ENCODE measurements at regions not wholly inside any gene's neighbourhood (a gene's known extent, or its start where the extent isn't known, plus 50 kb on each side); places are given as distances from the start of the nearest gene placed in this dataset.
A peak's percentile ranks its signal among the peaks of the same experiment; 100 is the strongest.
"Not testable (repeated sequence)": the region's sequence is repeated elsewhere in the genome, so short reads cannot be mapped to it uniquely, and the experiment has no call there.

DNA sequence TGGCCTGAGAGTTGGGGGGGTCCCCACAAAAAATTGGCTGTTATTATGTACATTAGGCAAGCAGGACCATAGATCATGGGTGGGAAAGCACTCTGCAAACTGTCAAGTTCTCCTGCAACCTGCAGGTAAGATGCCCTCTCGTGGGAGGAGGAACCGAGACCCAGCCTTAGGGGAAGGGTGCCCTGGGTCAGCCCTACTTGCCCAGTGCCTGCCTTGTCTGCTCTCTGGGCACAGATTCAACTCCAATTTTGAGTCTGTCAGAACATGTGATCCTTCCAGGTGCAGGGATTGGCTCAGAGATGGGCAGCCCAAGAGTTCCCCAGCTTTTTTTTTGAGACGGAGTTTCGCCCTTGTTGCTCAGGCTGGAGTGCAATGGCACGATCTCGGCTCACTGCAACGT, 99.2 kb downstream of the PLXNA1 start:
- intact Hi-C loops (cut with DNase I) = no loop called here
- DNase-seq (ENCODE audit: missing footprints) (no peak), ATAC-seq (no peak)

DNA sequence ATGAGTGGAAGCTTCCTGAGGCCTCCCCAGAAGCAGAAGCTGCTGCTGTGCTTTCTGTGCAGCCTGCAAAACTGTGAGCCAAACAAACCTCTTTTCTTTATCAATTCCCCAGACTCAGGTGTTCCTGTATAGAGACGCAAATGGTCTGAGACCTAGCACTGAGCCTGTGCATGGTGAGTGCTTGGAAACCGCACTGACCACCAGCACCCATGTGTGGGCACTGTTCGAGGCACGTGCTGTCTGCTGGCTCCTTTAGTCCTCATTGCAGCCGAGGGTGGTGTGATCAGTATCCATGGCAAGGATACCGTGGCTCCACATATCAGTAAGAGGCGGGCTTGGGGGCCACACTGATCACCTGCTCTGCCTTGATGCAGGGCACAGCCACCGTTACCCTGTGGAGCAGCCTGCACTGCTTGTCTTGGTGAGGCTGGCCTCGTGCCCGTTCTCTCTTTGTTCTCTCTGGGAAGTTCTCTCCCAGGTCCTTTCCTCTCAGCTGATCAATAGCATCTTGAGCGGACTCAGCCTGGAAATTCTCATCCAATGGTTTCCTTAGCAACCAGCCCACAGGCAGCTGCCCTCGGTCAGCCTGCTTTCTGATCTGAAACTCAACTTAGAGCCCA, 101.0 kb downstream of the PLXNA1 start:
- DNase-seq (ENCODE audit: missing footprints) (no peak), ATAC-seq (no peak)
- intact Hi-C loops (cut with DNase I) = no loop called here

DNA sequence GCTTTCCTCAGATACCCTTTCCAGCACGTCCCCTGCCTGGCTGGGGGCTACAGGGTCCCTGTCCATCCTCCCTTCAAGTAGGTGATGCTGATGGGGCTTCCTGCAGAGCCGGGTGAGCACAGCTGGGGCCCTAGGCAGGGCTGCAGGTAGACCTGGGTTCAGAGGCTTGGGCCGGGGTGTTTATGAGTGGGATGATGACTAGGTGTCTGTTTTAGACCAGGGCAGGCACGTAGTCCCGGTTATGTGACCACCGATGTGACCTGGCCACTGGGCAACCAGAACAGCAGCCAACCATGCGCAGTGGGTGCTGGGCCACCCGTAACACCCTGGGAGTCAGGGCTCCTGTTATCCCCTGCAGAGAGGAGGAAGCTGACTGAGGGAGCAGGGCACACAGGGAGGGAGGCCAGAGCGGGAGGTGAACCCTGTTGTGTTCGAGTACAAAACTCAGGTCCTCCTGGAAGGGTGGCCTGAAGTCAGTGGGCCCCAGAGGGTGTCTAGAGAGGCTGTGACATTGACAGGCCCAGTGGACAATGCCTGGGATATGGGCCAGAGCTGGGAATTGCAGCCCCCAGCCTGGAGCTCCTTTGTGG, 101.6 kb downstream of the PLXNA1 start:
- DNase-seq (ENCODE audit: missing footprints) (no peak), ATAC-seq (no peak)
- intact Hi-C loops (cut with DNase I) = no loop called here

DNA sequence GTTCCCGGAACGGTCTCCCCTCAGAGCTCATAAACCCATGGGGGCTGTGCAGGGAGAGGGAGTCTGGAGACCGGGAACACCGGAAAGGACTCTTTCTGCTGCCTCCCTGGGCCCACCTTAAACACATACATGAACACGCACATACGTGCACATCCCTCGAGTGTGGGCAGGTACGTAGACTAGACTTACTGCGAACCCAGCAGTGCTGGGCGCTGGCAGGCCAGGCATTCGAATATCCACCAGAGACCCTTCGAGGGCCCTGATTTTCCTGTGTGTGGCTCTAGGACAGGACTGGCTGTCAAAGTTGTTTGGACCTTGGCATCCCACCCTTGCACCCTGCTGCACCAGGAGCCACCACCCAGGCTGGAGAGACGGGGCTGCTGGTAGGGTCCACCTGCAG, 102.7 kb downstream of the PLXNA1 start:
- ATAC-seq (no peak), DNase-seq (ENCODE audit: missing footprints) (no peak)
- intact Hi-C loops (cut with DNase I) = no loop called here

DNA sequence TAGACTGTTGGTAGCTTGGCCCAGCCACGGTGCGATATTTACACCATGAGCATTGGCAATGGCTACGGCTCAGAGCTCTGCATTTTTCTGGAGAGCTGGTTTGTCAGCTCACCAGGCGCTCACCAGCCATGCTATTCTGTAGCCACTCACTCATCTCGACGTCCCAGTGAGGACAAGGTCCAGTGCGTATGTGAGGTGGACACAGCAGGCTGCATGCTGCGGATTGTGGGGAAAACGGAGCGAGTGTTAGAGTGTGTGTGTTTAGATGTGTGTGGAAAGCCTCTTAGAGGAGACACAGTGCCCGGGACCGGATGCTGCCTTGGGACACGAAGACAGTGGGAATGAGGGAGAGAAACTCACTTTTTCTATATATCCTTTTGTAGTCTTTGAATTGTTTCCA, 103.7 kb downstream of the PLXNA1 start:
- ATAC-seq; intact Hi-C loops (cut with DNase I); DNase-seq (ENCODE audit: missing footprints): not testable (repeated sequence)

DNA sequence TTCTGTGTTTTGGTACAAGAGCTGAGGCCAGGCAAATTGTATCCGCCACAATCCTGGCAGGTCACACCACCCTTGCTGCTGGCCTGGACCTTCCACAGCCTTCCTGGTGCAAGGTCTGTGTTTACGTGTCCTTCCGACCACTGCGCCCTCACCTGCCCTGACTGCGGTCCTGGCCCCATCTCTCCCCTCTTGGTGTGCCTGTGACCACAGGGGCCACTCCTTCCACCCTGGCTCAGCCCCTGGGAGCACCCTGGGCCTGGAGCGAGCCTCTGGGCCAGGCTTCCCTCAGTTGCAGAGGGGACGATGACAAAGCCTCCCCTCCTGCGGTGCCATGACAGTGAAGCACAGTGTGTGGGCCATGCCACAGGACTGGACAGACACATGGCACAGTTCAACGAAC, 104.5 kb downstream of the PLXNA1 start:
- DNase-seq (ENCODE audit: missing footprints) (no peak), ATAC-seq (no peak)

DNA sequence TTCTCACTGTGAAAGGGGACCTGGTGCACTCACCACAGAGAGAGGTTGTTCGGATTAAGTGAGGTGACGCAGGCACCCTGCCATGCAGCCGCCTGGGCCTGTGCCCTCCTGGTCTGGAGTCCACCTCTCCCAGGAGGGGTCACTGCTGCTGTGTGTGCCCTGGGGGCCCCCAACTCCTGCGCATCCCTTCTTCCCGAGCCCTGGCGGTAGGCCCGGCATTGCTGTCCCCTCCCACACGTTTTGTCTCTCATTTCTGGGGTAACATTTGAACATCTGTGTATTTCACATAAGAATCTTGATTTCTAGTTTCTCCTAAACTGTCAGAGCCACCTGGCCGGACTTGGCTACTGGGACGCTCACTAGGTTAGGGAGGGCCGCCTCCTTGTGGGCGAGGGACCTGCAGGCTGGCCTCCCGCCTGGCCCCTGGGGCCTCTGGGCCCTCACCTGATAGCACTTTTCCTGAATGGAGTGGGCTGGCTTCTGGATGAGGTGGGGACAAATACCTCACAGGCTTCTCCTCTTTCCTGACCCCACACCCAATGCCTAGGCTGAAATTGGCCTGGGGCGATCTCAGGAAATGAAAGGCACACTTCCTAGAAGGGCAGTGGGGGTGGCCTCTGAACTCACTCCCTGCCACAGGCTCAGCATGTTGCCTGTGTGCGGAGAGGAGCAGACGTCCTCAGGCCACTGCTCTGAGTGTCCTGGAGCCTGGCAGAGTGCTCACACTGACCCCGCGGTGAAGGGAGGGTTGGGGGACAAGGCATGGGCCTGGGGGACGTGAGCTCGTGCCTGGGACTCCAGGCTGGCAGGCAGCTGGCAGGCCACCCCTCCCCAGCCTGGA, 104.2 kb upstream of the PRR23E start:
- DNase-seq (ENCODE audit: missing footprints) (no peak), ATAC-seq (no peak)
- intact Hi-C loops (cut with DNase I) = no loop called here

More for the DNA sequence above, 104.5 kb downstream of the PLXNA1 start:
- intact Hi-C loops (cut with DNase I) = no loop called here

DNA sequence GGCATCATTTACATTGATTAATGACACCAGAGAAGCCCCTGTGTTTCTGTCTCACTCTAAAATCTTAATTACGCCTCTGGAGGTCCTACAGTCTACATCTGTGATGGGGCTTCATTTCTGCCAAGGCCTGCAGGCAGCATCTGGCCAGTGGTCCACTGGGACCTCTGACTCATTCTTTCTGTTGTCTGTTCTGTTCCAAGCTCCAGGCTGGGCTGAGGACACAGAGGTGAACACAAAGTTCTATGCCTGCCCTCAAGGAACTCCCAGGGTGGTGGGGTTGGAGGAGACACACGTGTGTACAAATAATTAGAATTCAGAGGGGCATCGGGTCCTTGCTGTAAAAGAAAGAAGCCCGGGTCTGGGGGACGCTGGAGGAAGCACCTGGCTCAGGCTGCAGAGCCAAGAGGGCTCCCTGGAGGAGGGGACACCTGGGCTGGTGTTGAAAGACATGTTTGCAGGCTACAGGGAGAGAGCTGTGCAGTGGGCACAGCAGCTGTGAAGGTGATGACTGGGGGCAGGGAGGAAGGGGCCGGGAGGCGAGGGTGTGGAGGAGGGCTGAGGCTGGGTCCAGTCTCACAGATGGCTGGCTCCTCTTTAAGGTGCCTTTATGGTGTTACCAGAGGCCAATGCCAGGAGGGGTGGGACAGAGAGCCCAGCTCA, 103.3 kb upstream of the PRR23E start:
- intact Hi-C loops (cut with DNase I) = no loop called here
- ATAC-seq = peak; percentile 82
- DNase-seq (ENCODE audit: missing footprints) = no peak

DNA sequence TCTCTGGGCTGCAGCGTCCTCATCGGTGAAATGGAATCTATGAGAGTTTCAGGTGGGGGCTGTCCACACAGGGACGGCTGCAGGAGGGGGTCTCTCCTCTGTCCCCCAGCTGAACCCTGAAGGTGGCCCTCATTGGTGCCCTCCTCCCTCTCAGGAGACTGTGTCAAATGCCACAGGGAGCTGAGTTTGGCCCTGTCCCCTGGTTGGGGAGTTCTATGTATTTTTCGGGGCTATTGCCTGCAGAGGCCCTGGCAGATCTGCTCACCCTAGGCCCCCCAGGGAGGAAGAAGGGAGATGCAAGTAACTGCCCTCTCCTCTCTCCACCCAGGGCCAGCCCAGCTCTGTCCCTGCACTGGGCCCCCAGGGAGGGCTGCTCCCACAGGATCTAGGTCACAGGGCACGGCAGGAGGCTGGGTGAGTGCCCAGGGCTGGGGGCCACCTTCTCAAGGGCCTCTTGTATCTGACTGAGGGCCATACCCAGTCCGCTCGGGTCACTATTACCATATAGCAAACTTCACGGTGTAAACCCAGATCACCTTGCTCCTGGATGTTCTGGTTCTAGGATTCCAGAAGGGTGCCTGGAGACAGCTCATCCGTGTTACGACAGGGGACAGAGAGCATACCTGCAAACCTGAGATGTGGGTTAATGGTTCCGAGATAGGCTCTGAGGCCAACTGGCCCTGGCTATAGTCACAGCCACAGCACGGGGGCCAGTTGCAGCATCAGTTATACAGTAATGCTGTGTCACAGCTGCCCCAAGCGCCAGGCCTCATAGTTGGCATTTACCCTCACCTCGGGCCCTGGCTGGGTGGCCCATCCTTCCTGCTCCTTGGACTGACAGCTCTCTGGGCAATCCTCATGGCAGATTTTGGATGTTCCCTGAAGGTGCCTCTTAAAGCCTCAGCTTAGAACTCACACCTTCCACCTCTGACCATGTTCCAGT, 102.4 kb upstream of the PRR23E start:
- DNase-seq (ENCODE audit: missing footprints) (no peak), ATAC-seq (peak; percentile 17)
- intact Hi-C loops (cut with DNase I) = no loop called here

DNA sequence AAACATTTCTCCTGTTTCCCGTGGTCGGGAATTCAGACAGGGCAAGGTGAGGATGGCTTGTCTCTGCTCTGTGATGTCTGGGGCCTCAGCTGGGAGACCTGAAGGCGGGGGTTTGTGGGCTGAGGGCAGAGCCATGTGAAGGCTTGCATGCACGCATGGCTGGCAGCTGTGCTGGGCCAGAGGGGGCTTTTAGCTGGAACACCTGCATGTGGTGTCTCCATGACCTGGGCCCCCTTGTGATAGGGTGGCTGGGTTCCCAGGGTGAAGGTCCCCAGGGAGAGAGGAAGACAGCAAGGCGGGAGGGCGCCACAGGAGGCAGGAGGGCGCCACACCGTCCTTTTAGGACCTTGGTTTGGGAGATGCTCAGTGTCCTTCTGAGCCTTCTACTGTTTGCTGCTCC, 101.6 kb upstream of the PRR23E start:
- DNase-seq (ENCODE audit: missing footprints) (no peak), ATAC-seq (no peak)
- intact Hi-C loops (cut with DNase I) = no loop called here

DNA sequence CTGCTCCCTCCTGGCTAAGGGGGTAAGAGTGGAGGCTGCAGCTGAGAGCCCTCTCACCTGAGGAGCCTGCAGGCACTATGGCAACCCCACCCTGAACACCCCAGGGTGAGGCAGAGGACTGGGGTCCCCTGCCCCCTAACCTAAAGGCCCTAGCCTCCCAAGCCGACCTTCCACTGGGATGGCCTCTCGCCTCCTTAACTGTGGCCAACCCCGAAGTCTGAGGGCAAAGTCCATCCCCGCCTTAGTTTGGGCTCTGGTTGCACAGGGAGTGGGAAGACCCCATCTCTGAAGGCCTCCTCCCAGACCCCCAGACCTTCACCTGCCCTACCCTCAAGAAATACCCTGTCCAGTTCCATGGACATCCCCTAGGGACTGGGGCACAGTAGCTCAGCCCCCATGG, 100.6 kb upstream of the PRR23E start:
- DNase-seq (ENCODE audit: missing footprints) = no peak
- intact Hi-C loops (cut with DNase I) = no loop called here
- no peak for ATAC-seq

DNA sequence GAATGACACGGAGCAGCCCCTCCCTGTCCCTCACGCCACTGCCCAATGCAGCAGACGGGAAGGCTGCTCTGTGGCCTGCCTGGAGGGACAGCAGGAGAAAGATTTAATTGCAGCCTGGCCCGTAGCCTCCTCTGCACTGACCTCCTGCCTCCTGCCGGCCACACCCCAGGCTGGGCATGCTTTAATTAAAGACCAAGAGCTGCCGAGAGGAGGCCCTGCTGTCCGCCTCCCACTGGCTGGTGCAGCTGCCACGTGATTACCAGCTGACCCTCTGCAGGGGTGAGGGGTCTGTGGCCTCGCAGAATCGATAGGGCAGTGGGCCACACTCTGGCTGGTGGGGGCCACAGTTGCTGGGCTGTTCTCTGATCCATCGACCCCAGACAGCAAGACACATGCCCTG, 100.2 kb upstream of the PRR23E start:
- ATAC-seq (no peak), DNase-seq (ENCODE audit: missing footprints) (no peak)
- intact Hi-C loops (cut with DNase I) = no loop called here

DNA sequence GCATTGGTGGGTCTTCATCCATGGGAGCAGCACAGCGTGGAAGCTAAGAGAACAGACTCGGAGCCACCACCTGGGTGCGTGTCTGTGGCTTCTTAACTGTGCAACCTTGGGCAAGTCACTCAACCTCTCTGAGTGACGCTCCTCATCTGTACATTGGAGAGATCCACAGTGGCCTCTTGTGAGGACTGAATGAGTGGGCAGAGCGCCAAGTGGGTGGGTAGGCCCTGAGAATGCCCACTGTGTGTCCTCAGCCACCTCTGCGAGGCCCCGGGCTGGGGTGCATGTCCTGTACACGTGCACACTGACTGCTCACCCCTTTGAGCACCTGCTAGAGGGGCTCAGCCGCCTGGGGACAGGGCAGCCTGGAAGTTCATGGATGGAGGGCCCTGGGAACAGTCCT, 99.6 kb upstream of the PRR23E start:
- no peak for ATAC-seq
- no peak for DNase-seq (ENCODE audit: missing footprints)
- intact Hi-C loops (cut with DNase I) = no loop called here

DNA sequence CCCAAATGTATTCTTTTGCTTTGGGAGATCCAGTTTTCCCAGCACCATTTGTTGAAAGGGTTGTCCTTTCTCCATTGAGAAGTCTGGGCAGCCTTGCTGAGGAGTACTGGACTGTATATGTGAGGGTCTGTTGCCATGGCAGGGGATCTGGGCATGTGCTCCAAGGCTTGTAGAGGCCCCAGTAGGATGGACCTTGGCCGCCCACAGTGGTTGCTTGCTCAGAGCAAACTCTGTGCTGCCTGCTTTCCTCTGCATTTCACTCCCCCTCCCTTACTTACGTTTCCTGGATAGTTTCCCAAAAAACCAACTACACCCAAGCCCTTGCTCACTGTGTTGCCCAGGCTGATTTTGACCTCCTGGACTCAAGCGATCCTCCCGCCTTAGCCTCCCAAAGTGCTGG, 97.2 kb upstream of the PRR23E start:
- no peak for DNase-seq (ENCODE audit: missing footprints)
- intact Hi-C loops (cut with DNase I) = no loop called here

DNA sequence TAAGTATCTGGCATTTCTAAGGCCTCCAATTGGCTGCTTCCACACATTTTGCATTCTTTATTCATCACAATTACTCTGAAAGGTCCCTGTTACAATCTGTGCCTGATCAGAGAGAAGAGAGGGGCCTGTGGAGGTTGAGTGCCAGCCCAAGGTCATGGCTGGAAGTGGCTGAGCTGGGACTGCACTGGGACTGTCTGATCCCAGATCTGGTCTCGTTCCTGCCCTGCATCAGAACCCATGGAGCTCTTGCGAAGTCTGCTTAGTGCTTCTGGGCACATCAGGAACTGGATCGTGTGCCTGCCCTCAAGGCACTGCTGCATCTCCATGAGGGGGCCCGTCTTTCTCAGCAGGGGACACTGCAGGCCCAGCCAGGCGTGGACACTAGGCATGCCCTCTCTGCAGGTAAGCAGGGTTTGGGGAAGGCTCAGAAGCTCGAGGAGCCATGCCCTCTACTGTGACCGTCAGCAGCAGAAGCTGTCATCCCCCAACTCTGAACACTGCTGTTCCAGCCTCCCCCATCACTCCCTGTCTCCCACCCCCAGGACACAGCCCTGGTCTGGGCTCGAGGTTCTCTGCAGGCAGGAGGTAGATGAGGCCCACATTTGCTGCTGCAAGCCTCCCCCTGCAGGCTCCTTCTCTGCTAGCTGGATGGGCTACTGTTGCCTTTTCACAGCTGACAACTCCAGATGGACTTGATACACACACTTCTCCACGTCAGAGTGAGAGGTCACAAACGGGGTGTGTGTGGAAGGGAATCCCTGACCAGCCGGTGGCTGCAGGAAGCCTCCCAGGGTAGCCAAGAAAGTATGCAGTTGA, 96.5 kb upstream of the PRR23E start:
- ATAC-seq = peak; percentile 51
- intact Hi-C loops (cut with DNase I) = no loop called here
- DNase-seq (ENCODE audit: missing footprints) = no peak

More for the DNA sequence above, 97.2 kb upstream of the PRR23E start:
- no peak for ATAC-seq

DNA sequence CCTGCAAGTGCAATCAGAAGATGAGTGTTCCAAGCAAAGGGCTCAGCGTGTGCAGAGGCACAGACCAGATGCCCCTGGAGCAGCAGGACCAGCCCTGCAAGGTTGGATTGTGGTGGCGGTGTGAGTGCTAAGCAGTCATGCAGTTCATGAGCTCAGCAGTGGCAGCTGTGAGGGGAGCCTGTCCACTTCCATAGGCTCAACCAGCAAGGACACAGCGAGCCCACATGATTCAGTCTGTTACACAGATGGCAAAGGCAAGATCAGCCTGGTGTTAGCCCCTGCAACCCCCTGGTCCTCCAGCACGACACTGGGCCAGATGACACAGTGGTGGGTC, 95.9 kb upstream of the PRR23E start:
- intact Hi-C loops (cut with DNase I) = no loop called here
- DNase-seq (ENCODE audit: missing footprints) (no peak), ATAC-seq (no peak)

DNA sequence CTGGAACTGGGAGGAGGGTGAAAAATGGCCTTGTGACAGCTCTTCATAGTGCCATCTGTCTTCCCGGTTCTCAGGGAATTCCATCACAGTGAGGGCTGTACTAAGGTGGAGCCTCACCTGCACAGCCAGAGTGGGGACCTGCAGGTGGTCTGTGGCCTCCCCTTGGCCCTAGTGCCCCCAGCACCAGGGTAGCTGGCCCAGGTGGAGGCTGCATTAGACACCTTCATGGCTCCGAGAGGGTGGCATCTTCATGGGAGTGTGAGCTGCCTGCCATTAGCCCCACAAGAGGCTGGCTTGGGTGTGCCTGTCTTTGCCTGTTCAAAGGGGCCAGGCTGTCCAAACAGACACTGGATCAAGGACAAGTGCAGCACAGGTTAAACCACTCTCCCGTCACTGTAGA, 95.5 kb upstream of the PRR23E start:
- ATAC-seq (no peak), DNase-seq (ENCODE audit: missing footprints) (no peak)
- intact Hi-C loops (cut with DNase I) = no loop called here

DNA sequence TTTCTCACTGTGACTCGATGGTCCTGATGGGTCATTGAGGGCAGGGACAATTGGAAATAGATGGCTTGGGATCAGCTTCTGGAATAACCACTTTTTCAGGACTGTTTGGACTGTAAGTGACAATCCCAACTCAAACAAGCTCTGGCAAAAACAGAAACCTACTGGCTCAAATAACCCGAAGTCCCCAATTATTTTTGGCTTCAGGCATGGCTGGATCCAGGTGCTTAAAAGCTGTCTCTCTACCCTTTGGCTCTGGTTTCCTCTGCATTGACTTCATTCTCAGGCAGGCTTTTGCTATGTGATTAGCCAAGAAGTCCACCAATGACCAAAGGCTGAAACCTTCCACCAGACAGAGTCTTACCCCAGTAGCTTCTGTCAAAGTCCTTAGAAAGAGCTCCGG, 92.9 kb upstream of the PRR23E start:
- no peak for DNase-seq (ENCODE audit: missing footprints)
- intact Hi-C loops (cut with DNase I) = no loop called here
- ATAC-seq = no peak

Measured in Right ventricle myocardium inferior (tissue), 1 donor.